Gastroesophageal sphincter (tissue), 3 donors: ENCODE measurements at regions not wholly inside any gene's neighbourhood (a gene's known extent, or its start where the extent isn't known, plus 50 kb on each side); places are given as distances from the start of the nearest gene placed in this dataset.

ENCODE experiments used
- POLR2A ChIP-seq, 2 donors: fragments of 450-650 bp; IDR thresholded peaks; one replicate each; pipeline ENCODE4 v1.6.1; 2017; ENCODE audit warnings: antibody characterized with exemption in 2 of 2, mild to moderate bottlenecking in 2 of 2, moderate library complexity in 1 of 2
- POLR2AphosphoS5 ChIP-seq: sonication (generic); formaldehyde crosslinking; IDR thresholded peaks from one replicate; pipeline ENCODE4 v1.6.1; 2017; ENCODE audit warnings: antibody characterized with exemption
- TF ChIP-seq, protein P1 (sequence below), 4 experiments: fragments of 200-600 bp in 2 of 4; fragments of 450-650 bp in 2 of 4; sonication (generic) in 1 of 4; IDR thresholded peaks; one replicate each; pipeline ENCODE4 v1.5.1; 2017 to 2019; ENCODE audit warnings: antibody characterized with exemption in 4 of 4, mild to moderate bottlenecking in 2 of 4, moderate library complexity in 2 of 4

DNA sequence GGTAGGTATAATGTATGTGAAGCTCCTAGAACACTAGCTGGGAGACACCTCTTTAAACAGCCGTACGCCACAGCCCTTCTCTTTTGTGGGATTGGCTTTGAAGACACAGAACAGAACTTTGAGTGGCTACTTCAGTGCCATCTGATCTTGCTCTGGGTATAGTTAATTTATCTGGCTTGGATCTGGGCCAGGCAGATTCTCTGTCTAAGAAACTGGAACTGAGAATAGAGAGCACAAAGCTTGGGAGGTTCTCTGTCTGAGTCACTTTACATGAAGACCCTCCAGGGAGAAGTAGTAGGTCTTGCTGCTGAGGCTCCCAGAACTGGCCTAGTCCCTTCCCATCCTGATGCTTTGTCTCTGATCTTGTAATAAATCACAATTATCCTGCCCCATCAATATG, 721.0 kb upstream of the KIF2B start:
- TF ChIP-seq, protein P1, sequence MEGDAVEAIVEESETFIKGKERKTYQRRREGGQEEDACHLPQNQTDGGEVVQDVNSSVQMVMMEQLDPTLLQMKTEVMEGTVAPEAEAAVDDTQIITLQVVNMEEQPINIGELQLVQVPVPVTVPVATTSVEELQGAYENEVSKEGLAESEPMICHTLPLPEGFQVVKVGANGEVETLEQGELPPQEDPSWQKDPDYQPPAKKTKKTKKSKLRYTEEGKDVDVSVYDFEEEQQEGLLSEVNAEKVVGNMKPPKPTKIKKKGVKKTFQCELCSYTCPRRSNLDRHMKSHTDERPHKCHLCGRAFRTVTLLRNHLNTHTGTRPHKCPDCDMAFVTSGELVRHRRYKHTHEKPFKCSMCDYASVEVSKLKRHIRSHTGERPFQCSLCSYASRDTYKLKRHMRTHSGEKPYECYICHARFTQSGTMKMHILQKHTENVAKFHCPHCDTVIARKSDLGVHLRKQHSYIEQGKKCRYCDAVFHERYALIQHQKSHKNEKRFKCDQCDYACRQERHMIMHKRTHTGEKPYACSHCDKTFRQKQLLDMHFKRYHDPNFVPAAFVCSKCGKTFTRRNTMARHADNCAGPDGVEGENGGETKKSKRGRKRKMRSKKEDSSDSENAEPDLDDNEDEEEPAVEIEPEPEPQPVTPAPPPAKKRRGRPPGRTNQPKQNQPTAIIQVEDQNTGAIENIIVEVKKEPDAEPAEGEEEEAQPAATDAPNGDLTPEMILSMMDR (IDR thresholded peaks at IDR 0.05) = no peak
- TF ChIP-seq POLR2A (IDR thresholded peaks at IDR 0.05) = no peak
- TF ChIP-seq POLR2AphosphoS5 = no peak
